DMS153 treated with DMSO at 0.1 percent for 48 hours (cell line): ENCODE measurements at regions not wholly inside any gene's neighbourhood (a gene's known extent, or its start where the extent isn't known, plus 50 kb on each side); places are given as distances from the start of the nearest gene placed in this dataset.

Experiments
- DNase-seq: peaks from one replicate; lab custom pipeline; 2025; ENCODE audit not compliant: unreplicated experiment; lab: John Stamatoyannopoulos, UW

DNA sequence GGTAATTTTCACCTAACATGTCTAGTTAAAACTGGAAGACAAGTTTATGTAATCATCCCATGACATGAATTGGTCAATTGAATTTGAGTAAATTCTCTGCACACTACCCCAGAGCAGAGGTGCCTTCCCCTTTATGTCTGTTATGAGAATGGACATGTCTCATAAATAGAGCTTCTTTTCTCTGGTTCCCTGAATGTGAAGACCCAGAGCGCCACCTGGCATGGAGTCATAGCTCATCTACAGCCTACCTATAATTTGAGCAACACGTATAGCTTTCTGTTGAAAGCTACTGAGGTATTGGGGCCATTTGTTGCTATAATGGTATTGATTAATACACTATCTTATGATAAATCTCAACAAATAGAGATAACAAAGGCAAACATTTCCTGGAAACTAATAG is 626.5 kb upstream of the GALNTL6 start:
- no peak for DNase-seq

DNA sequence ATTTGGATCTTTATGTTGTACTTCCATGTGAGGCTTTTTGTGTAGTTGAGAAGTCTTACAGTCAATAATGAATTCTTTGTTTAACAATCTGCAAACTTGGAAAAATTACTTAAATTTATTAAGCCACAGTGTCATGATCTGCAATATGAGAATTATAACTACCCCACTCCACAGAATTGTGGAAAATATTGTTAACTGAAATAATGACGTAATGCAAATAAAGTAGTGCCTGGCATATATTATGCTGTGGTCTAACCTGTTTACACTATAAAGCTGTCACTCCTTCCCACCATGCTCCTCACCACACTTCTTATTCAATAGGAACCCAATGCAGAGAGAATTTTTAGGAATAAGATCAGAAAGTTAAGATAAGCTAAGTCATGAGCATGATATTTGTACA is 632.1 kb upstream of the GALNTL6 start:
- DNase-seq, result no peak

DNA sequence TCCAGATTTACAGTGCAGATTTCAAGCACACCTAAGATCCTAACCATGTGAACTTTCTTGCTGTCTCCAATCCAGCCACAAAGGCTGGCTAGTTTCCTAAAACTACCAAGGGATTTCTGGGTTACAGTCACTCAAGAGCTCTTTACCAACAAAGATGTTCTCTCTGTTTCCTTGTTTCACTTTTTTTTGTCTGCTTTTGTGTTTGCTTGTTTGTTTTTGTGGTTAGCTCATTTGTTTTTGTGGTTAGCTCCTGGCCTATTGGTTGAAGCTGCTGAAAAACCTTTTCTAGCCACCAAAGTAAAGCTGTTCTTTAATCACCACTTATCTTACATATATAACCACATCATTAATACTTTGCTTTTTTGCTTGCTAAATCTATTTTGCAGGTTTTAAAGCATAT is 642.5 kb upstream of the GALNTL6 start:
- DNase-seq, result no peak

DNA sequence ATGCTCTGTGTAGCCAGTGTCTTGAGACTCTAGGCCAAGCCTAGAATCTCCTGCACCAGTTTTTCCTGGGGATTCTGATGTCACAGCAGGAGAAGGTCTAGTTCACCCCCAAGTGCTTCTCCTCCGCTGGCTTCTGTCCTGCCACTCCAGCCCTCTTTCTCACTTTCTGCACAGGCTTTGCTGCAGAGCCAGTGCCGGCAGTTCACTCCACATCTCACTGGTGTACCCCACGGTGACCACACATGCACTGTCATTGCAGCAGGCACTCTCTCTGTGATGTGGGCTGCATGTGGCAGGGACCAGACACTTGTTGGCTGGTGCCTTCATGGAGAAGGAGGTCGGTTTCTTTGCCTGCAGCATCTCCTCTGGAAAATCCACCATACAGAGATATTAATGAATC is 643.8 kb upstream of the GALNTL6 start:
- no peak for DNase-seq

DNA sequence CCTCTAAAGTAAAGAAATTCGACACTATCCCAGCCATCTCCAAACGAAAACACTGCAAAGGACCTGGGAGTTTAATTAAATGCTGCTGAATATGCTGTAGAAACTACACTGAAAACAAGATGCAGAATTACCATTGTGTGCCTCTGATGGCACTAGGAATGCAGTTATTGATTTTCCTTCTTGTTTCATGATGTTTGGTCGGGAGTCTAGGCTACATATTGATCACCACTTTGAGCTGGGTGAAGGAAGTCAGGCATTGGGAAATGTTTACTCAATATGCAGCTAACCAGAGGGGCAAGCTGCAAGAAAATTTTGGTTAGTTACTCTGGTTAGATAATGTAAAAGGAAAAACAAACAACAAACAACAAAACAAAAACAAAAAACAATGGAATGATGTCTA is 650.7 kb upstream of the GALNTL6 start:
- no peak for DNase-seq

DNA sequence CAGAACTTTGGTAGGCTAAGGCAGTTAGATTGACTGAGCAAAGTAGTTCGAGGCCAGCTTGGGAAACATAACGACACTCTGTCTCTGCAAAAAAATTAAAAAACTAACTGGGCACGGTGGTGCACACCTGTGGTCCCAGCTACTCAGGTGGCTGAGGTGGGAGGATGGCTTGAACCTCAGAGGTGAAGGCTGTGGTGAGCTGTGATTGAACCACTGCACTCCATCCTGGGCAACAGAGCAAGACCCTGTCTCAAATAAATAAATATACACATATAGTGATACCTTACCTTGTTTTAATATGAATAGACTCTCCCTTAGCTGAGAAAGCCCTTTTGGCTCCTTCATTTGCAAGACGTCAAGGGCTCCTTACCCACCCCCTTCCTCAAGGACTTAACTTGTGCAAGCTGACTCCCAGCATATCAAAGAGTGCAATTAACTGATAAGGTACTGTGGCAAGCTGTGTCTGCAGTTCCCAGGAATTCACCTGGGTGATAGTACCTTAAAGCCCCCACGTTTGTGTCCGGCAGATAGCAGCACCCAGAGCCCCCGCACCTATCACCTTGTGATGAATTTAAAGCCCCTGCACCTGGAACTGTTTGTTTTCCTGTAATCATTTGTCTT is 655.6 kb upstream of the GALNTL6 start:
- no peak for DNase-seq

DNA sequence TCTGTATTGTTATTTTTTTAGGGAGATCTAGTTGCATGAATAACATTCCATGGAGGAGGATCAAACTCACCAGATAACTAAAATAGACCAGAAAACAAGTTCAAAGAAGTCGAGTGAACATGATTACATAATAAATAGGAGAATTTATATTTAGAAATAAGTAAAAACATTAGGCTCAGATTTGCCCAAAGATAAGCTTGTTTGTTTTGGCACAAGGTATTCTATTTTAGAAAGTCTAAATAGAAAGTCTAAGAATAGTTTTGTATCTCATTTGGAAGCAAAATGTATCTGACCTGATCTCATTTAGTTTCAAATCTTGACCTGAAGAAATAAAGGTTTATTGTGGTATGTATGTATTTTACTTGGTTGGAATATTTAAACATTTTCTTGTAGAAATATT is 670.6 kb upstream of the GALNTL6 start:
- no peak for DNase-seq

DNA sequence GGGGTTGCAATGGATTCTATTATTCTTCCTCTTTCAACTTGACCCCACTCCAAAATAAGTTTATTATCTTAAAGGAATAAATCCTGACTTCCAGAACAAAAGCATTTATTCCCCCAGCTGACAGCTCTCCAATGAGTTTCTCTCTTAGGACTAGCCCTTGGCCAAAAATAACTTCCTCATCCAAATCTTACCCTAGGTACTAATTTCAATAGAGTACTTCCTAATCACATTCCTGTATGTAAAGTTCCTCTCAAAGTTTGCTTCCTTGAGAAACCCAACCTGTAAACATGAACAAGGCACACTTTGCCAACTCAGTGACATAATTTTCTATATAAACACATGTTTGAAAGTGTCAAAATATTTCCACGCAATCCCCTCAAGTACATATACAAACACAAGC is 671.2 kb upstream of the GALNTL6 start:
- no peak for DNase-seq

DNA sequence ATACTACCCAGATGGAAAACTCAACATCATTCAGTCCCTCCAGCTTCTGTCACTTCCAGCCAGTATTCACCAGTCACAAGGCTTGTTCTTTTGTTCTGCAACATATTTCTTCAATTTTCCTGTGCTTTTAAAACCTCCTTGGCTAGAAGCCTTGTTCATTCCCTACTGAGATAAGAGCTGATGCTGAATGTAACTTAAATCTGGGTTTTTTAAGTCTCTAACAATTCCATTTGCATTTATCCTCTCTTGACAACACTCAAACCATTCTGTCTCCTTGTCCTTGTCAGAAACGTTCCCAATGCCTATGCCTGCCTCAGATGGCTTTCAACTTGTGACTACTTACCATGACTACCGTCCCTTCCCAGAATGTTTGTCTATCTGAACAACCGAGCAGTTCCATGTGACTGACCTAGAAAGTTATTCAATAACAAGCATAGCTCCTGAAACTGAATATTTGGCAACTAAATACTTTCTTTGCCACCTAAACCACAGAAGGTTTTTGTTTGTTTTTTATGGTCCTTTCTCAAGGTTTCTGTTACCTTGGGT is 682.9 kb upstream of the GALNTL6 start:
- no peak for DNase-seq

DNA sequence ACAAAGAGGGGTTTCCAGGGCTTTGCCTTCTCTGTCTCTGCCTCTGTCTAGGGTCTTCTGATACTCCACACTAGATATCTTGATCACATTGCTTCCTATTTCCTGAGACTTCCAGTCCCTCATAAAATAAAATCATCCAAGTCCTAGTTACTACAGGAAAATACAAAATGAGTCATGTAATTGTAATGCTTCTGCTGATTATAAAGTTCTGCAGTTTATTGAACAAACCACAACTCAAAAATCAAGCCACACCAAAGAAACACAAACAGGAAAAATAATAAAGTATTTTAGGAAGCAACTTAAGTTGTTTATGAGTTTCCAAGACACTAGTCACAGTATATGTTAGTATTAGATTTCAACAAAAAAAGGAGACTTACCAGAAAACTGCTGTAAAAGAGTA is 695.1 kb upstream of the GALNTL6 start:
- no peak for DNase-seq

DNA sequence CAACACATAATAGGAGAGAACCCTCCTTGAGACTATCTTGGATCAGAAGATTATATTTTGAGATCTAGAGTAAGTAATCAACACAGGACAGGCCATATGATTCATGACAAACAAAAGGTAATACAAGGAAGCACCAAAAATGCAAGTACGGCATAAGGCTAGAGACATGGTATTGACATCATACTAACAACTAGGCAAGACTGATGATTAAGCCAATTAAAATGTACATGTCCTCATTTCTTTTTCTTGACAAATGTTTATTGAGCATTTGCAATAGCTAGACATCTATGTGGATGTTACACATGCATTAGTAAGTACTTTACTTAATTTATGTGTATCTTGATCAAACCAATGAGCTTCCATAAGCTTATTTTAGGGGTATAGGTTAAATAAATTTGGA is 695.7 kb upstream of the GALNTL6 start:
- DNase-seq, result no peak

DNA sequence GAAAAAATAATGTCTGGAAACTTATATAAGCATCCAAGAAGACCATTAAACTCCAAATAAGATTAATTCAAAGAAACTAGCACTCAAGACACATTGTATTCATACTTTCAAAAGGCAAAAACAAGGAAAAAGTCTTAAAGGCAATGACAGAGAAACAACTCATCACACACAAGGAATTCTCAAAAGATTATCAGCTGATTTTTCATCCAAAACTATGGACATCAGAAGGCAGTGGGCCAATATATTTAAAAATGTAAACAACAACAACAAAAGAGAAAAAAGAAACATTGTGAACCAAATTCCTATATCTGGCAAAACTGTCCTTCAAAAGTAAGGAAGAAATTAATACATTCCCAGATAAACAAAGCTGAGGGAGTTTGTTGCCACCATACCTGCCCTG is 711.4 kb upstream of the GALNTL6 start:
- DNase-seq, result no peak

DNA sequence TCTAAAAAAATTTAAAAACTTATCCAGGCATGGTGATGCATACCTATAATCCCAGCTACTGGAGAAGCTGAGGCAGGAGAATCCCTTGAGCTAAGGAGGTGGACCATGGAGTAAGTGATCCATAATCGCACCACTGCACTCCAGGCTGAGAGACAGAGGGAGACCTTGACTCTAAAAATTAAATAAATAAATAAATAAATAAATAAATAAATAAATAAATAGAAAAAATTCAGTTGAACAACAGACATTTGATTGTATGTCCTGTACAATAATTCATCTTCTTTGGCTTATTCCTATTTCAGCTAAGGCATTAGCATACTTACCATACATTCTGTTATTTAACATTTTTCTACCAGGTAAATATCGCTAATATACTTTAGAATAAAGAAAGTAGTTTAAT is 726.1 kb upstream of the GALNTL6 start:
- no peak for DNase-seq

DNA sequence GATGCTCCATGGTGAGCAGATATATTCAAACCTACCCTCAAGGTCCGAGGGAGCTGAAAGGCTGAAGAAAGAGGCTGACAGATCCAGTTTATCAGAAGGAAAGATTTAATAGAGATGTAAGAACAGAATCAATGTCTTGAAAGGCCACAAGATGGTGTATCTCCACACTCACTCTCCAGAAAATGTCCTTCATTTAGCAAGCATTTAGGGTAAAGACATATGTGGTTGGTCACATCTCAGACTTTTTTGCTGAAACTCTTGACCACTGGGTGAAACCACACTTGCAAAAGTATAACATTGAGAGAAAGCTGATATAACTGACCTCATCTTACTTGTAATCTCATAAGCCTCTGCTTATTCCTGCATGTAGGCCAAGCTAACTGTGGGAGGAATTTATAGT is 745.8 kb upstream of the GALNTL6 start:
- no peak for DNase-seq

DNA sequence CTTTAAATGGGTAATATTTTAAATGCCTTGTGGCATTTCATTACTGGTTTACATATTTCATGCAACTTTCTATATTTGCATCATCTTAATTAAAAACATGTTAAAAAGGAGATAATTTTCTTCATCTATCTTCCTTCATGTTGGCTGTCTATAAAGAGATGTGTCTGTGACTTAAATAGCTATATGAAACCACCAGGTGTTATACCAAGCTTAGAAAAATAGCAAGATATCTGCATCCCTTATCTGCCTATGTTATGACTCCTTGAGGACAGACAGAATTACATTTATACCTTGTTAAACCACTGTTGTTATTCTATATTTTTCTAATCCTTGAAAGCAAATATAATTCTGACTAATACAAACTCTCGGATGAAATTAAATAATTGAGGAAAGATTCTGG is 763.8 kb upstream of the GALNTL6 start:
- no peak for DNase-seq

DNA sequence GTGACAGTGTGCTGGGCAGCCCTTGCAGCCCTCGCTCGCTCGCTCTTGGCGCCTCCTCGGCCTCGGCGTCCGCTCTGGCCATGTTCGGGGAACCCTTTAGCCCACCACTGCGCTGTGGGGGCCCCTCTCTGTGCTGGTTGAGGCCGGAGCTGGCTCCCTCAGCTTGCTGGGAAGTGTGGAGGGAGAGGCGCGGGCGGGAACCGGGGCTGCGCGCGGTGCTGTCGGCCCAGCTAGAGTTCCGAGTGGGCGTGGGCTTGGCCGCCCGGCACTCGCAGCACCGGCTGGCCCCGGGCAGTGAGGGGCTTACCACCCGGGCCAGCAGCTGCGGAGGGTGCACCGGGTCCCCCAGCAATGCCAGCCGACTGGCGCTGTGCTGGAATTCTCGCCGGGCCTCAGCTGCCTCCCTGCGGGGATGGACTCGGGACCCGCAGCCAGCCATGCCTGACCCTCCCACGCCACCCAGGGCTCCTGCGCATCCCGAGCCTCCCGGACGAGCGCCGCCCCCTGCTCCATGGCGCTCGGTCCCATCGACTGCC is 770.1 kb upstream of the GALNTL6 start:
- no peak for DNase-seq

DNA sequence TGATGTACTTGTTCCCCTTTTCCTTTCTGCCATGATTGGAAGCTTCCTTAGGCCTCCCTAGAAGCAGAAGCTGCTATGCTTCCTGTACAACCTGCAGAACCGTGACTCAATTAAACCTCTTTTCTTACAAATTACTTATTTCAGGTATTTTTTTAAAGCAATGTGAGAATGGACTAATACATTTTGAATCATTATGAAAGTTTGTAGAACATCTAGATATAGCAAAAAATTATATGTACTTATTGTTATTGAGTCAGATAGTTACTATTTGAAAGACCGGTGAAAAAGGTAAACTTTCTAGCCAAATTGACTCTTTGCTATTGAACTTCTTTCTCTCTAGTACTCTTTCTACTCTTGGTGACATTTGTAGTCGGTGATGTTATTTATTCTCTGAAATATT is 777.3 kb upstream of the GALNTL6 start:
- no peak for DNase-seq

DNA sequence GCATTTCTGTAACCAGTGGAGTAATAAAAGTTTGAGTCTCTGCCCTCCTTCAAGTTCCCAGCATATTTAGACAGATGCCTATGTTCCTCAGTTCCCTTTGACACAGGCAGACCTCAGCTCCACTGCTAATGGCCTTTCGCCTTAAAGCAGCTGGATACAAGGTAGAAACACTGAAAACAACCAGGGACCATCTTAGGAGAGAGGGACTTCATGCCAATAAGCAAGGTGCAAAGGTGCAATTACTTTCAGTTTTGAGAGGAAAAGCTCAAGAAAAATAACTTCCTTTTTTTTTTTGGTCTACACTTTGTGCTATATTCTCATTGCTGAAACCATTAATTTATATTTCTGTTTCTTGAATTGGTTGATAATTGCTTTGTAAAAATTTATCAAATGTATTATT is 781.9 kb upstream of the GALNTL6 start:
- DNase-seq, result no peak

DNA sequence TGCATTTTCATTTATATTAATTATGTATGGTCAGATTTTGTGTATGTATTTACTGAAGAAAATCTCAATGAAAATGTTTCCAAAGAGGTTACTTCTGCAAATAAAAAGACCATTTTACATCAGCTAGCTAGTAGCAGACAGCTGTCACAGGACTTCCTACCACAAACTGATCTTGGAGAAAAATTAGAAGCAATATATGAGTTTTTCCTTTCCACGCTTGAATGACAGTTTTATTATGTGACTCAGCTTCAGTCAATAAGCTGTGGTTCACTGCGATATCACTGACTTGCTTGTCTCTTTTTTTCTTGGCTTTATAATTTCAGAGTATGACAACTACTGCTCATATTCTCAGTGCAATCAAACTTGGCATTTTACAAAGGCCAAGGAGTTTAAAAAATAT is 787.4 kb upstream of the GALNTL6 start:
- DNase-seq, result no peak

DNA sequence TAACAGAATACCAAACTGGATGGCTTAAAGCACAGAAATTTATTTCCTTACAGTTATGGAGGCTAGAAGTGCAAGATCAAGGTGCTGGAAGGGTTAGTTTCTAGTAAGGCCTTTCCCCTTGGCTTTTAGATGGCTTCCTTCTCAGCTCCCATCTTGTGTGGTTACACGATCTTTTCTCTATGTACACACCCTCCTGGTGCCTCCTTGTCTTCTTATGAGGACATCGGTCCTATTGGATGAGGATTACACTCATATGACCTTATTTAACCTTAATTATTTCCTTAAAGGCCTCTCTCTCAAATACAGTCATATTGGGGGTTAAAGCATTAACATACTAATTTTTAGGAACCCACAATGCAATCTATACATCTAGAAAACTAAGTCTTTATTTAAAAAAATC is 787.9 kb upstream of the GALNTL6 start:
- no peak for DNase-seq

DNA sequence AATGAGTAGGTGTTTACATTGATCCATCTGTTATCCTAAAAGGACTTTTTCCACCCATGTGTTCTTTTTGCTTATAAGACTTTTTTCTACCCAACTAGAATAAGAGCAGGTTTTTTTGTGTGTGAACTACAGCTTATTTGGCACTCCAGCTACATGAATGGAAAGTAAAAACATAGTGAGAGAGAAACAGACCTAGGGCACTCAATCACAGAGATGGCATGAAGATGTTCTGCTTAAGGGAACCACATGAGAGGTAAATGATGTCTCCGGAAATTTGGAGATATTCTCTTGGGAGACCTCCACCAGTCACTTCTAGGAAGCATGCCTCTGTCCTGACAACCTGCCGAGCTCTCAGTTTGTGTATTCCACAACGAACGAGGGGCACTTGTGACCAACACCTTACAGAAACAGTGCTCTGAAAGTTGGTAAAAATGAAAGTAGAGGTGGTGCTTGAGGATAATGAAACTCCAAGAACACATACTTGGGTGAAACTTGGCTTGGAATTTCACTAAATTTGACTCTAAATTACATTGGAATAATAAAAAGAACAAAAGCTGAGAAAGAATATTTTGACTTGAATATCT is 788.4 kb upstream of the GALNTL6 start:
- no peak for DNase-seq

DNA sequence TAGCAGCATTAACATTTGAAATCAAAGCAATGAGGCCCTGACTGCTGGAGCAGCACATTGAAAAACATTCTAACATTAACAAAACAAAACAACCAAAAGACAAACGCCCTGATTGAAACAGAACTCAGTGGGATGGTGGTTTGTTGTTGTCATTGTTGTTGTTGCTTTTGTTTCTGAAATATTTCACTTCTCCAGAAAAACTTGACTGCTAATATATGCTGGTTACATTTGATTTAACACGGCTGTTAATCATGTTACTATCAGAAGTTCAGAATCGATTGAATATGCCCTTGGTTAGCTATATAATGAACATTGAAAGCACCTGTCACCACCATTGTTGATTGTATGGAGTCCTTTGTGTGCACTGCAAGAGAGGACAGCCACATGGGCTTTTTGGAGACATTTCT is 790.4 kb upstream of the GALNTL6 start:
- no peak for DNase-seq

DNA sequence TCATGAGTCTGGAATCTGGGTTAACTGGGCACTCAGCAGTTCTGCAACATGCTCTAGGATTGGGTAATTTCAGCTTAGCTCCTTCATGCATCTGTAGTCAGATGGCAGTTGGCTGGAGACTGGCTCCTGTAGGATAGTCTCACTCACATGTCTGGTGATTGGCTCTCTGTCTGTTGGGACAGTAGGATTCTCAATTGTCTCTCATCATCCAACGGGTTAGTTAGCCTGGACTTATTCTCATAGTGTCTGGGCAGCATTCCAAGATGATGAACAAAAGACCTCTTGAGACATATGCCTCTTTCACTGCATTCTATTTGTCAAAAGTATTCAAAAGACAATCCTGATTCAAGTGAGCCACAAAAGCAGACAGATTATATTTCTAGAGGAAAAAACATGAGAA is 795.6 kb upstream of the GALNTL6 start:
- no peak for DNase-seq
